GM23338 (cell line): ENCODE measurements at regions not wholly inside any gene's neighbourhood (a gene's known extent, or its start where the extent isn't known, plus 50 kb on each side); places are given as distances from the start of the nearest gene placed in this dataset.

Source experiments
- CREB1 ChIP-seq: fragments of 250-450 bp; sonication (Bioruptor Pico); IDR thresholded peaks from 2 replicates; pipeline ENCODE4 v1.5.0; 2020; ENCODE audit warnings: low read depth, mild to moderate bottlenecking, moderate library complexity
- EZH2 ChIP-seq: fragments of 200-600 bp; sonication (generic); IDR thresholded peaks from one replicate; pipeline ENCODE4 v1.8.0; 2017; ENCODE audit warnings: antibody characterized with exemption, mild to moderate bottlenecking, low read depth; ENCODE audit not compliant: unreplicated experiment
- EZH2phosphoT487 ChIP-seq: fragments of 200-600 bp; sonication (generic); IDR thresholded peaks from one replicate; pipeline ENCODE4 v1.8.1; 2018; ENCODE audit warnings: antibody characterized with exemption; ENCODE audit not compliant: unreplicated experiment
- JUNB ChIP-seq: IDR thresholded peaks from one replicate; pipeline ENCODE4 v1.6.1; 2016; ENCODE audit warnings: antibody characterized with exemption; ENCODE audit not compliant: unreplicated experiment
- NANOG ChIP-seq: IDR thresholded peaks from 2 replicates; pipeline ENCODE4 v1.6.1; 2016; ENCODE audit warnings: antibody characterized with exemption, borderline replicate concordance
- POLR2AphosphoS5 ChIP-seq: IDR thresholded peaks from 2 replicates; pipeline ENCODE4 v1.6.1; 2016; ENCODE audit warnings: antibody characterized with exemption, low read depth
- STAT1 ChIP-seq: IDR thresholded peaks from one replicate; pipeline ENCODE4 v1.6.1; 2016; ENCODE audit warnings: antibody characterized with exemption; ENCODE audit not compliant: unreplicated experiment
- ZNF331 ChIP-seq: fragments of 250-450 bp; sonication (Bioruptor Pico); IDR thresholded peaks from 2 replicates; pipeline ENCODE4 v1.5.0; 2020; ENCODE audit warnings: low read depth, mild to moderate bottlenecking, moderate library complexity
- TF ChIP-seq, protein P1 (sequence below), 2 experiments: fragments of 200-600 bp in 1 of 2; sonication (generic) in 1 of 2; conservative IDR thresholded peaks; 2 replicates each; pipeline versions ENCODE4 v1.5.1 to v1.6.1; 2016 to 2017; ENCODE audit warnings: antibody characterized with exemption in 2 of 2, low read depth in 2 of 2, mild to moderate bottlenecking in 2 of 2, moderate library complexity in 1 of 2
- TF ChIP-seq, protein P2 (sequence below): IDR thresholded peaks from one replicate; pipeline ENCODE4 v1.6.1; 2018; ENCODE audit warnings: antibody characterized with exemption; ENCODE audit not compliant: unreplicated experiment
- TF ChIP-seq, protein P3 (sequence below): IDR thresholded peaks from 2 replicates; pipeline ENCODE4 v1.6.1; 2016; ENCODE audit warnings: antibody characterized with exemption

DNA sequence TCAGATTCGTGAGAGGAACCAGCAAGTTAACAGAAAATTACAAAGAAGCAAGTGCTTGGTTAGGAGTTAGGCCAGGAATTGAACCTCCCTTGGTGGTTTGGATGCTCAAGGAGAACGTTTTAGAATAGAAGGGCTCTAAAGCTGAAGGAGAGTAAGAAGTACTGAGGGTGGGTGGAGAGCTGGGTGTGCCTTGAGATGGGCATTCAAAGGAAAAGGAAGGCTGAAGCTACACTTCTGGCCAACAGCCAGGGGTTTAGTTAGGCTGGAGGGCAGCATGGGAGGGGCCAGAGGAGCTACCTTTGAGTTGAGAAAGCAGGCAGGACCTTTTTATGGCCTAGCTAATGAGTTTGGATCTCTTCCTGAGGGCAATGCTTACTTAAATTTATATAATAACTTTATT, 421.2 kb downstream of the CCDC91 start:
- TF ChIP-seq, protein P1, sequence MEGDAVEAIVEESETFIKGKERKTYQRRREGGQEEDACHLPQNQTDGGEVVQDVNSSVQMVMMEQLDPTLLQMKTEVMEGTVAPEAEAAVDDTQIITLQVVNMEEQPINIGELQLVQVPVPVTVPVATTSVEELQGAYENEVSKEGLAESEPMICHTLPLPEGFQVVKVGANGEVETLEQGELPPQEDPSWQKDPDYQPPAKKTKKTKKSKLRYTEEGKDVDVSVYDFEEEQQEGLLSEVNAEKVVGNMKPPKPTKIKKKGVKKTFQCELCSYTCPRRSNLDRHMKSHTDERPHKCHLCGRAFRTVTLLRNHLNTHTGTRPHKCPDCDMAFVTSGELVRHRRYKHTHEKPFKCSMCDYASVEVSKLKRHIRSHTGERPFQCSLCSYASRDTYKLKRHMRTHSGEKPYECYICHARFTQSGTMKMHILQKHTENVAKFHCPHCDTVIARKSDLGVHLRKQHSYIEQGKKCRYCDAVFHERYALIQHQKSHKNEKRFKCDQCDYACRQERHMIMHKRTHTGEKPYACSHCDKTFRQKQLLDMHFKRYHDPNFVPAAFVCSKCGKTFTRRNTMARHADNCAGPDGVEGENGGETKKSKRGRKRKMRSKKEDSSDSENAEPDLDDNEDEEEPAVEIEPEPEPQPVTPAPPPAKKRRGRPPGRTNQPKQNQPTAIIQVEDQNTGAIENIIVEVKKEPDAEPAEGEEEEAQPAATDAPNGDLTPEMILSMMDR (conservative IDR thresholded peaks at IDR 0.05; ENCODE audit: low read depth in 2 of 2) = no peak
- TF ChIP-seq EZH2 (no peak), CREB1 (CRISPR knock-in tag) (no peak), EZH2phosphoT487 (no peak), NANOG (no peak), POLR2AphosphoS5 (no peak), JUNB (no peak), ZNF331 (no peak), STAT1 (no peak)
- TF ChIP-seq, protein P2, sequence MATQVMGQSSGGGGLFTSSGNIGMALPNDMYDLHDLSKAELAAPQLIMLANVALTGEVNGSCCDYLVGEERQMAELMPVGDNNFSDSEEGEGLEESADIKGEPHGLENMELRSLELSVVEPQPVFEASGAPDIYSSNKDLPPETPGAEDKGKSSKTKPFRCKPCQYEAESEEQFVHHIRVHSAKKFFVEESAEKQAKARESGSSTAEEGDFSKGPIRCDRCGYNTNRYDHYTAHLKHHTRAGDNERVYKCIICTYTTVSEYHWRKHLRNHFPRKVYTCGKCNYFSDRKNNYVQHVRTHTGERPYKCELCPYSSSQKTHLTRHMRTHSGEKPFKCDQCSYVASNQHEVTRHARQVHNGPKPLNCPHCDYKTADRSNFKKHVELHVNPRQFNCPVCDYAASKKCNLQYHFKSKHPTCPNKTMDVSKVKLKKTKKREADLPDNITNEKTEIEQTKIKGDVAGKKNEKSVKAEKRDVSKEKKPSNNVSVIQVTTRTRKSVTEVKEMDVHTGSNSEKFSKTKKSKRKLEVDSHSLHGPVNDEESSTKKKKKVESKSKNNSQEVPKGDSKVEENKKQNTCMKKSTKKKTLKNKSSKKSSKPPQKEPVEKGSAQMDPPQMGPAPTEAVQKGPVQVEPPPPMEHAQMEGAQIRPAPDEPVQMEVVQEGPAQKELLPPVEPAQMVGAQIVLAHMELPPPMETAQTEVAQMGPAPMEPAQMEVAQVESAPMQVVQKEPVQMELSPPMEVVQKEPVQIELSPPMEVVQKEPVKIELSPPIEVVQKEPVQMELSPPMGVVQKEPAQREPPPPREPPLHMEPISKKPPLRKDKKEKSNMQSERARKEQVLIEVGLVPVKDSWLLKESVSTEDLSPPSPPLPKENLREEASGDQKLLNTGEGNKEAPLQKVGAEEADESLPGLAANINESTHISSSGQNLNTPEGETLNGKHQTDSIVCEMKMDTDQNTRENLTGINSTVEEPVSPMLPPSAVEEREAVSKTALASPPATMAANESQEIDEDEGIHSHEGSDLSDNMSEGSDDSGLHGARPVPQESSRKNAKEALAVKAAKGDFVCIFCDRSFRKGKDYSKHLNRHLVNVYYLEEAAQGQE = no peak
- TF ChIP-seq, protein P3, sequence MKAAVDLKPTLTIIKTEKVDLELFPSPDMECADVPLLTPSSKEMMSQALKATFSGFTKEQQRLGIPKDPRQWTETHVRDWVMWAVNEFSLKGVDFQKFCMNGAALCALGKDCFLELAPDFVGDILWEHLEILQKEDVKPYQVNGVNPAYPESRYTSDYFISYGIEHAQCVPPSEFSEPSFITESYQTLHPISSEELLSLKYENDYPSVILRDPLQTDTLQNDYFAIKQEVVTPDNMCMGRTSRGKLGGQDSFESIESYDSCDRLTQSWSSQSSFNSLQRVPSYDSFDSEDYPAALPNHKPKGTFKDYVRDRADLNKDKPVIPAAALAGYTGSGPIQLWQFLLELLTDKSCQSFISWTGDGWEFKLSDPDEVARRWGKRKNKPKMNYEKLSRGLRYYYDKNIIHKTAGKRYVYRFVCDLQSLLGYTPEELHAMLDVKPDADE = no peak
